ENCODE measurements at regions not wholly inside any gene's neighbourhood (a gene's known extent, or its start where the extent isn't known, plus 50 kb on each side); places are given as distances from the start of the nearest gene placed in this dataset.

- CTCF ChIA-PET, result interaction anchor here (0.6 to 1.2 kb wide), 2 partner anchors 11 to 13 kb away, joined by 3 read pairs; no protein-coding TSS in a partner anchor
- no peak overlapping the region for H3K14ac ChIP-seq (replicated peaks; ENCODE audit: low read depth, low read length)
- no peak overlapping the region for H3K23ac ChIP-seq (ENCODE audit: low read depth, low read length)
- no peak for TF ChIP-seq ELK1 (IDR thresholded peaks at IDR 0.05; ENCODE audit: borderline replicate concordance, low read depth, low read length)
- TF ChIP-seq SMC3 (IDR thresholded peaks at IDR 0.05; ENCODE audit: low read depth, low read length), result no peak
- no peak for TF ChIP-seq MXI1 (IDR thresholded peaks at IDR 0.05; ENCODE audit: borderline replicate concordance, low read depth, low read length)
- no peak for TF ChIP-seq CEBPB (IDR thresholded peaks at IDR 0.05; ENCODE audit: low read depth, low read length)
- no peak for TF ChIP-seq USF2 (IDR thresholded peaks at IDR 0.05; ENCODE audit: low read depth, low read length)
- no peak for TF ChIP-seq FOS (IDR thresholded peaks at IDR 0.05; ENCODE audit: low read depth, low read length)
- TF ChIP-seq, protein P1, sequence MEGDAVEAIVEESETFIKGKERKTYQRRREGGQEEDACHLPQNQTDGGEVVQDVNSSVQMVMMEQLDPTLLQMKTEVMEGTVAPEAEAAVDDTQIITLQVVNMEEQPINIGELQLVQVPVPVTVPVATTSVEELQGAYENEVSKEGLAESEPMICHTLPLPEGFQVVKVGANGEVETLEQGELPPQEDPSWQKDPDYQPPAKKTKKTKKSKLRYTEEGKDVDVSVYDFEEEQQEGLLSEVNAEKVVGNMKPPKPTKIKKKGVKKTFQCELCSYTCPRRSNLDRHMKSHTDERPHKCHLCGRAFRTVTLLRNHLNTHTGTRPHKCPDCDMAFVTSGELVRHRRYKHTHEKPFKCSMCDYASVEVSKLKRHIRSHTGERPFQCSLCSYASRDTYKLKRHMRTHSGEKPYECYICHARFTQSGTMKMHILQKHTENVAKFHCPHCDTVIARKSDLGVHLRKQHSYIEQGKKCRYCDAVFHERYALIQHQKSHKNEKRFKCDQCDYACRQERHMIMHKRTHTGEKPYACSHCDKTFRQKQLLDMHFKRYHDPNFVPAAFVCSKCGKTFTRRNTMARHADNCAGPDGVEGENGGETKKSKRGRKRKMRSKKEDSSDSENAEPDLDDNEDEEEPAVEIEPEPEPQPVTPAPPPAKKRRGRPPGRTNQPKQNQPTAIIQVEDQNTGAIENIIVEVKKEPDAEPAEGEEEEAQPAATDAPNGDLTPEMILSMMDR (conservative IDR thresholded peaks at IDR 0.05; ENCODE audit: low read depth, low read length), result no peak
- DNase-seq, result no peak
- H4K20me1 ChIP-seq (ENCODE audit: insufficient read depth, low read length), result no peaks in the 10 kb centered on the region
- no peak overlapping the region for H3K18ac ChIP-seq (ENCODE audit: low read depth, low read length)
- dilution Hi-C loops (cut with HindIII; ENCODE audit: low sequenced_read_pairs, unreplicated experiment) (no loop called here), intact Hi-C loops (cut with micrococcal nuclease) (no loop called here), in situ Hi-C loops (cut with MboI; ENCODE audit: low sequenced_read_pairs) (no loop called here)
- no peak overlapping the region for H3K27ac ChIP-seq (ENCODE audit: insufficient read depth, low read length)
- no peak overlapping the region for H2BK20ac ChIP-seq (ENCODE audit: low read depth, low read length)
- H3K36me3 ChIP-seq (ENCODE audit: control insufficient read depth, insufficient read depth, low read length), result no peaks in the 10 kb centered on the region
- no peak overlapping the region for H3K4ac ChIP-seq (ENCODE audit: low read depth, low read length)
- H2BK15ac ChIP-seq (ENCODE audit: low read depth, low read length), result no peak overlapping the region
- H2BK120ac ChIP-seq (ENCODE audit: low read depth, low read length), result no peak overlapping the region
- no peak overlapping the region for H2AFZ ChIP-seq (replicated peaks; ENCODE audit: low read length, poor library complexity)
- H3K56ac ChIP-seq (ENCODE audit: extremely low read depth, insufficient read depth, low read length), result no peak overlapping the region
- no peak overlapping the region for H2BK5ac ChIP-seq (ENCODE audit: low read depth, low read length, poor library complexity, severe bottlenecking)
- H3K9me3 ChIP-seq (ENCODE audit: control insufficient read depth, insufficient read depth, low read length), result peaks cover 13% of the 10 kb centered on the region
- H3K9me1 ChIP-seq (ENCODE audit: insufficient read depth, low read length), result no peaks in the 10 kb centered on the region
- no peak overlapping the region for H3K9ac ChIP-seq (ENCODE audit: low read depth, low read length)
- no peak overlapping the region for H4K91ac ChIP-seq (ENCODE audit: insufficient read depth, low read depth, low read length)
- no peaks in the 10 kb centered on the region for H3K27me3 ChIP-seq (ENCODE audit: control insufficient read depth, insufficient read depth, low read length)
- H3K4me1 ChIP-seq (ENCODE audit: control insufficient read depth, insufficient read depth, low read length), result no peaks in the 10 kb centered on the region
- POLR2A ChIA-PET (ENCODE audit: unreplicated experiment), result no interaction called here
- no peak overlapping the region for H4K5ac ChIP-seq (ENCODE audit: low read depth, low read length)
- no peak overlapping the region for H2AK5ac ChIP-seq (ENCODE audit: low read depth, low read length)
- no peak overlapping the region for H4K8ac ChIP-seq (ENCODE audit: low read depth in 2 of 2, low read length in 2 of 2)
- WGBS, 2 experiments (ENCODE audit: extremely low coverage in 2 of 2, insufficient read length in 1 of 2), result 16% methylated on average over 2 of the region's 2 CpGs; no CpG with 5 or more reads in 1 of the 2 experiments
- no TSS peak for BruUV-seq (replicated peaks)
- no peak overlapping the region for H3K4me3 ChIP-seq (ENCODE audit: insufficient read depth, low read depth, low read length)
- no peak for ATAC-seq (ENCODE audit: low read depth)
- no peak overlapping the region for H2AK9ac ChIP-seq (replicated peaks; ENCODE audit: low read depth, low read length, poor library complexity)
- no peak overlapping the region for H3K4me2 ChIP-seq (ENCODE audit: low read depth, low read length)
- H3K79me1 ChIP-seq (ENCODE audit: low read depth in 1 of 2, low read length in 2 of 2), result no peaks in the 10 kb centered on the region
These were observed 168.7 kb downstream of the POTEB3 start for GRCh38 chr15:21271566-21271965.
